GM18858 (cell line): ENCODE measurements at regions not wholly inside any gene's neighbourhood (a gene's known extent, or its start where the extent isn't known, plus 50 kb on each side); places are given as distances from the start of the nearest gene placed in this dataset.
"Not testable (repeated sequence)": the region's sequence is repeated elsewhere in the genome, so short reads cannot be mapped to it uniquely, and the experiment has no call there.

Experiments
- ATAC-seq: cut with Tn5 transposase; IDR thresholded peaks from one replicate; pipeline ENCODE4 v1.9.1; 2021; ENCODE audit not compliant: unreplicated experiment

GRCh38 chr1:14251871-14252270 is 346.6 kb upstream of the KAZN start:
- no peak for ATAC-seq

GRCh38 chr1:14253676-14254075 is 344.8 kb upstream of the KAZN start:
- ATAC-seq, result no peak

- ATAC-seq, result no peak
Observed at GRCh38 chr1:14254251-14254650, 344.2 kb upstream of the KAZN start.

- ATAC-seq, result no peak
Observed at GRCh38 chr1:14255233-14255632, 343.3 kb upstream of the KAZN start.

GRCh38 chr1:14255711-14256110 is 342.8 kb upstream of the KAZN start:
- ATAC-seq, result no peak

- ATAC-seq, result no peak
Observed at GRCh38 chr1:14259191-14259757, 339.2 kb upstream of the KAZN start.

- no peak for ATAC-seq
Observed at GRCh38 chr1:14260480-14260879, 338.0 kb upstream of the KAZN start.

GRCh38 chr1:14261395-14261794 is 337.1 kb upstream of the KAZN start:
- no peak for ATAC-seq

GRCh38 chr1:14262637-14263036 is 335.8 kb upstream of the KAZN start:
- no peak for ATAC-seq

GRCh38 chr1:14263225-14263624 is 335.3 kb upstream of the KAZN start:
- ATAC-seq, result no peak

GRCh38 chr1:14263671-14264070 is 334.8 kb upstream of the KAZN start:
- ATAC-seq, result no peak

GRCh38 chr1:14265495-14265894 is 333.0 kb upstream of the KAZN start:
- ATAC-seq, result no peak

- ATAC-seq, result no peak
Observed at GRCh38 chr1:14267991-14268390, 330.5 kb upstream of the KAZN start.

GRCh38 chr1:14270821-14271220 is 327.7 kb upstream of the KAZN start:
- ATAC-seq, result no peak

GRCh38 chr1:14273811-14274210 is 324.7 kb upstream of the KAZN start:
- ATAC-seq, result no peak

GRCh38 chr1:14279891-14280290 is 318.6 kb upstream of the KAZN start:
- ATAC-seq, result not testable (repeated sequence)

GRCh38 chr1:14280909-14281308 is 317.6 kb upstream of the KAZN start:
- no peak for ATAC-seq

GRCh38 chr1:14281412-14281811 is 317.1 kb upstream of the KAZN start:
- ATAC-seq, result no peak

GRCh38 chr1:14282707-14283106 is 315.8 kb upstream of the KAZN start:
- ATAC-seq, result no peak

GRCh38 chr1:14285238-14285637 is 313.2 kb upstream of the KAZN start:
- ATAC-seq, result no peak

GRCh38 chr1:14291182-14291581 is 307.3 kb upstream of the KAZN start:
- not testable (repeated sequence) for ATAC-seq

- ATAC-seq, result no peak
Observed at GRCh38 chr1:14292520-14292919, 306.0 kb upstream of the KAZN start.

GRCh38 chr1:14294006-14294405 is 304.5 kb upstream of the KAZN start:
- no peak for ATAC-seq
